ENCODE measurements at regions not wholly inside any gene's neighbourhood (a gene's known extent, or its start where the extent isn't known, plus 50 kb on each side); places are given as distances from the start of the nearest gene placed in this dataset.

DNA sequence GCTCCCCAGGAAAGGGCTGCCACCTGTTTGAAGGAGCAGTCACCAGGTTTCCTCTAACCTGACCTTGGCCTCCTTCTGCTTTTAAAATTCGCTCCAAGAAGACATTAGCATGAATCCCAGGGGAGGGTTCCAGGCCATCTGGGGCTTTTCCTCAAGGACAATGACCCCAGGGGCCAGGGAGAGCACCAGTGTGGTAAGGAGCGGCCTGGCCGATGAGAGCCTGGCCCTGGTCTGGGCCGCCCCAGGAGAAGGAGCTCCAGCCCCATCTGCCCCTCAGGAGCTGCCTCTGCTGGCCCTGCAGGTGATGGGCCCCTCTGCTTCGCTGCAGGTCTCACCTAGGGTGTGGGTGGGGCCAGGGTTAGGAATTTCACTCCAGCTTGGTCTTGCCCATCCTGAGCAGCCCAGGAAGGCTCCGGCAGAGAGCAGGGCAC is 209.2 kb upstream of the TNRC6C start:
- H3K27me3 Mint-ChIP-seq = peaks cover 2% of the 10 kb centered on the region
- peaks cover 4% of the 10 kb centered on the region for H3K9me3 Mint-ChIP-seq
- H3K4me3 Mint-ChIP-seq = no peak overlapping the region
- no peak overlapping the region for H3K27ac Mint-ChIP-seq
- ATAC-seq (ENCODE audit: low read depth) (no peak), DNase-seq (no peak)
- H3K4me1 Mint-ChIP-seq = no peaks in the 10 kb centered on the region
- H3K36me3 Mint-ChIP-seq = no peaks in the 10 kb centered on the region
- POLR2A ChIA-PET = no interaction called here

DNA sequence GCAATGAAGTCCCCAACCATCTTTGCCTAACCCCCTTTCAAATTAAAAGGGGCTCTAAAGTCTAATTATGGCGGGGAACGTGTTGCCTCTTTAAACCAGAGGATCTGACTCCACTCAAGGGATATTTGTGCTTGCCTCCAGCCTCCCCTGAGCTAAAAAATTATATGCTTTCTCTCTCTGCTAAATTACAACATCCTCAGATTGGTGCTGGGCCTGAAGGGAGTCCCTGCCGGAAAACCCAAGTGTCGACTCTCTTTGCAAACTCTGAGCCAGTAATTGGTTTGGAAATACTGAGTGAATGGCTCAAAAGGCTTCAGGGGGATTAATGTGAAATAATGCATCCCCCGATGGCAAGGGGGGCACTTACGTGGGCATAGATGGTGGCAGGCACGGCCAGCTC is 208.5 kb upstream of the TNRC6C start:
- POLR2A ChIA-PET = no interaction called here
- Mint-ChIP-seq H3K9me3 (peaks cover 2% of the 10 kb centered on the region), H3K36me3 (no peaks in the 10 kb centered on the region), H3K4me1 (no peaks in the 10 kb centered on the region), H3K4me3 (no peak overlapping the region), H3K27me3 (peaks cover 2% of the 10 kb centered on the region), H3K27ac (no peak overlapping the region)
- no peak for ATAC-seq (ENCODE audit: low read depth)
- DNase-seq = no peak

DNA sequence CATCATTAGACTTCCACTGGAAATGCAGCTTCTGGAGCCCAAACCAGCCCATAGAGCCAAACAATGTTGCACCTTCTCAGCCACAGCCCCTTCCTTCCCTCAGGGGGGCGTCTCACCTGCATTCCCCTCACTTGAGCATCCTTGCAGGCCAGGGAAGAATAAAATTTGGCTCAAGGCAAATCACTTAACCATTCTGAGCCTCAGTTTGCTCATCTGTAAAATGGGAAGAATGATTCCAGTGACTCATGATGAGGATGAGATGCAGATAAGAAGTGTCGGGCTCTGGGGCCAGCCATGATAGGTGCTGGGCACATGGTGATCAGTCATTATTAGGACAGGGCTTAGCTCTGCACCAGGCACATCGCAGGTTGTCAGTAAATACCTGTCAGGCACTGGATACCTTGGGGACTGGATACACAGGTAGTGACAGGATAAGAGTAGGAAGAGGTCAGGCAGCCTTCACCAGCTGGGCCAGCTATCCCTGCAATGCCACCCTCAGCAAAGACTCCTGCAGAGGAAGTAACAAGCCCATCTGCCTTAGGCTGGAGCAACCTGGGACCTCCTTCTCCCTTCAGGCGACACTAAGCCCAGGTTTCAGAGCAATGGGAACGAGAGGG is 208.0 kb upstream of the TNRC6C start:
- Mint-ChIP-seq H3K27ac (no peak overlapping the region), H3K4me1 (no peaks in the 10 kb centered on the region), H3K36me3 (no peaks in the 10 kb centered on the region), H3K27me3 (peaks cover 2% of the 10 kb centered on the region), H3K9me3 (no peaks in the 10 kb centered on the region), H3K4me3 (no peak overlapping the region)
- ATAC-seq (ENCODE audit: low read depth) = no peak
- no peak for DNase-seq
- POLR2A ChIA-PET = no interaction called here

DNA sequence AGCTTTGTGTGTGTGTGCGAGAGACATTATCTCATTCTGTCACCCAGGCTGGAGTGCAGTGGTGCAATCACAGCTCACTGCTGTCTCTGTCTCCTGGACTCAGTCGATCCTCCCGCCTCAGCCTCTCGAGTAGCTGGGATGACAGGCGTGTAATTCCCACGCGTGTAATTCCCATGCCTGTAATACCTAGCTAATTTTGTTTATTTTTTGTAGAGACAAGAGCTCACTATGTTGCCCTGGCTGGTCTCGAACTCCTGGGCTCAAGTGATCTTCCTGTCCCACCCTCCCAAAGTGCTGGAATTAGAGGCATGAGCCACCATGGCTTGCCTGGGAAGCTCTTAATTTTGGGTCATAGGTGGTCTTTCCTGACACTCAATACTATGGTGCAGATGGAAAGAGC is 205.3 kb upstream of the TNRC6C start:
- no peak overlapping the region for H3K27ac Mint-ChIP-seq
- ATAC-seq (ENCODE audit: low read depth) (no peak), DNase-seq (no peak)
- no peak overlapping the region for H3K4me3 Mint-ChIP-seq
- H3K36me3 Mint-ChIP-seq = no peaks in the 10 kb centered on the region
- no peaks in the 10 kb centered on the region for H3K9me3 Mint-ChIP-seq
- H3K4me1 Mint-ChIP-seq = no peaks in the 10 kb centered on the region
- POLR2A ChIA-PET = no interaction called here
- H3K27me3 Mint-ChIP-seq = peaks cover 2% of the 10 kb centered on the region

DNA sequence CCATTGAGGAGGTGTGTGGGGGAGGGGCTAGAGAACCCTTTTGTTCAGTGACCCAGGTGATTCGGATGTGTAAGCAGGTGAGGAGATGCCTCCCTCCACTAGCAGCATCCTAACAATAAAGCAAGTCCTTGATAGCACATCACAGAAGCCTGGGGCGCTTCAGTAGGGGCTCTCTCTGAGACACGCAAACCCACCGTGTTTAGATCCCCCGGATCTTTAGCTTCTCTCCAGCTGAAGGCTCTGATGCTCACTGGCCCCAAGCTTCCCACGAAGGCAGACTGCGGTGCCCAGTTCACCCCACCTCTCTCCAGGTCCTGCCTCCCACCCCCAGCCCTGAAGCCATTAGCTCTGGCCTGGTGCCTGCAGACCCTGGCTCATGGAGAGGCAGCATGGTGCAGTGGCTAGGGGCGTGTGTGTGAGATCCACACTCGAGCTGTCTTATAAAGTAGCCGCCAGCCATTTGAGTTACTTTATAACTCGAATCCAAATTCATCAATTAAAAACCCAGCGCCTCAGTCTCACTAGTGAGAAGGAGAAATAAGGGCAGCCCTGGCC is 204.7 kb upstream of the TNRC6C start:
- Mint-ChIP-seq H3K4me1 (no peaks in the 10 kb centered on the region), H3K27ac (no peak overlapping the region), H3K4me3 (no peak overlapping the region), H3K9me3 (no peaks in the 10 kb centered on the region), H3K36me3 (no peaks in the 10 kb centered on the region), H3K27me3 (peaks cover 2% of the 10 kb centered on the region)
- DNase-seq = no peak
- POLR2A ChIA-PET = interaction anchor here (0.5 kb wide), 1 partner anchor 123 kb away, joined by 3 read pairs; no protein-coding TSS in a partner anchor
- no peak for ATAC-seq (ENCODE audit: low read depth)

DNA sequence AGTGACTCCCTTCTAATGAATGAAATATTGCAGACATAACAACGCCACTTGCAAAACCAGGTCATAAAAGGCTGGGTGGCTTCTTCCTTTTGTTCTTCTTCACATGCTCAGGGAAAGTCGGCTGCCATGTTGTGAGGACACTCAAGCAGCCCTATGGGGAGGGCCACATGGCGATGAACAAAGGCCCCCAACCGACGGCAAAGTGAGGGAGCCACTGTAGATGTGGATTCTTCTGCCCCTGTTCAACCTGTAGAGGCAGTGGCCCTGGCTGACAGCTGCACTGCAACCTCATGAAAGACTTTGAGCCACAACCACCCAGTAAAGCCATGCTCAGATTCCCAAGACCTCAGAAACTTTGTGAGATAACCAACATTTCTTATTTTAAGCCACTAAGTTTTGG is 203.5 kb upstream of the TNRC6C start:
- Mint-ChIP-seq H3K9me3 (no peaks in the 10 kb centered on the region), H3K4me3 (no peak overlapping the region), H3K27ac (no peak overlapping the region), H3K4me1 (no peaks in the 10 kb centered on the region), H3K36me3 (no peaks in the 10 kb centered on the region), H3K27me3 (no peaks in the 10 kb centered on the region)
- POLR2A ChIA-PET = no interaction called here
- ATAC-seq (ENCODE audit: low read depth) = no peak
- DNase-seq = no peak

DNA sequence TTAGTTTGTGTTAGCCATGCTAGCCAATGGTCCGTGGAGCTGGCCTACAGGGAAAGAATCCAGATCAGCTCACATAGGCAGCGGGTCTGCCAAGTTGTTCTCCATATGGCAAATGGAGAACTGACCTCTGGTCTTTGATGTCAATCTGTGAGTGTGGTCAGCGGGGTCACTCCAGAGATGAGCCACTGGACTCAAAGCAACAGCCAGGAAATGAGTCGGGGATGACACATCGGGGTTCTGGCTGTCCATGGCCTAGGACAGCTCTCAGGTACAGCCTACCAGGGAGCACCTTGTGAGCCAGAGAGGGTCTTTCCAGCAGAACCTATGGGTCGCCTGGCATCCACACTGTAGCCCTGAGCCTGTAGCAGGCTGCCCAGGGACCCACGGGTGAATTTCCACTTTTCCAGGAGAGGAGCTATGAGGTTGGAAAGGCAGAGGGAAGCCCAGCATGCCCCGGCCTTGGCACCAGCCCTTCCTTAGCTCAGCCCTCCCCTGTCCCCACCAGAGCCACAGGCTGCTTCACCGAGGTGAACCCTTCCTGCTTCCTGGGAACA is 203.0 kb upstream of the TNRC6C start:
- Mint-ChIP-seq H3K4me3 (no peak overlapping the region), H3K27me3 (no peaks in the 10 kb centered on the region), H3K27ac (no peak overlapping the region), H3K36me3 (no peaks in the 10 kb centered on the region), H3K4me1 (no peaks in the 10 kb centered on the region), H3K9me3 (no peaks in the 10 kb centered on the region)
- ATAC-seq (ENCODE audit: low read depth) (no peak), DNase-seq (no peak)
- POLR2A ChIA-PET = no interaction called here

DNA sequence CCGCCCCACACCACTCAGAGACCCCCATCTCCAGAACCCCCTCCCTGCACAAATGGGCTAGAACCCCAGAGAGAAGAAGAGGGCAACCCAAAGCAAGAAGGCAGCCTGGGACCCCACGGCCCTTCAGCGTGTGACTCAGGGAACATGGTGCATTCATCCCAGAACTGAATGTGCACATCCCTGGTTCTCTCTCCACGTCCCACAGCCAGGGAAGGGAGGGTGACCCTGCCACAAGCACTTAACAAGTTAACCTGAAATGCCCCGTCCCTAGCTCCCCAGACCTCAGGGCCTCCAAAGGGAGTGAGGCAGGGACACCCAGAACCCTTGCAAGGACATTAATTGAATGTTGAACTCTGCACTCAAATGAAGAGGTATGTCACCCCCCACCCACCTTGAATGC is 202.5 kb upstream of the TNRC6C start:
- Mint-ChIP-seq H3K9me3 (no peaks in the 10 kb centered on the region), H3K27me3 (no peaks in the 10 kb centered on the region), H3K4me1 (no peaks in the 10 kb centered on the region), H3K4me3 (no peak overlapping the region), H3K36me3 (no peaks in the 10 kb centered on the region), H3K27ac (no peak overlapping the region)
- ATAC-seq (ENCODE audit: low read depth) (no peak), DNase-seq (no peak)
- POLR2A ChIA-PET = no interaction called here

DNA sequence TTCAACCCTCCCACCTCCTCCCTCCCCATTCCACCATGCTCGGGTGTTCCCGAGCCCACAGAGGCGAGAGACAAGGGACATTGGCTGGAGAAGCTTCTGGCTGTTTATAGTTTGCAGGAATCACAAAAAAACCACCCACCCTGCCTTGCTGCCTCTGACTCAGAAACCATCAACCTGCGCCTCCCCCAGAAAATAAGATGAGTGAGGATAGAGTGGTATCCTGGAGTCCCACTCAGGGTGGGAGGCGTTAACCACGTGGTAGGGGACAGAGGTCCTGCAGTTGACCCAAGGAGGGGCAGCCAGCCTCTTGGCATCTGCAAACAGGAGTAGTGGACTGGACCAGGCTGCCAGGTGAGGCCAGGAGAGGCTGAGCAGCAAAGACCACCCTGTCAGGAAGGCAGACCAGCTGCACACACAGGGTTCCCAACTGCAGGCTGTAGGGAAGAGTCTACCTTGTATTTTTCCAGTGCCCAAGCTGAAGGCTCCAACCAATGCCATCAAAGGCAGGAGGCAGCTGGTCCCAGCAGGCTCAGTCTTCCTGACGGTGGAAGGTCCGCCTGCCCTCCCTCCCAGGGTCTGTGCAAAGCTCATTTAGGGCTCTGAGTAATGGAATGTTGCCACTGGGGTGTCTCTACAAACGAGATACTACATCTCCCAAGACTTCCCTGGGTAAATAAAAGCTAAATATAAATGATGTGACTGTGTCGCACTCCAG is 201.5 kb upstream of the TNRC6C start:
- no peak overlapping the region for H3K4me3 Mint-ChIP-seq
- no peaks in the 10 kb centered on the region for H3K4me1 Mint-ChIP-seq
- H3K27ac Mint-ChIP-seq = no peak overlapping the region
- no peak for DNase-seq
- POLR2A ChIA-PET = no interaction called here
- H3K27me3 Mint-ChIP-seq = no peaks in the 10 kb centered on the region
- no peak for ATAC-seq (ENCODE audit: low read depth)
- no peaks in the 10 kb centered on the region for H3K36me3 Mint-ChIP-seq
- H3K9me3 Mint-ChIP-seq = no peaks in the 10 kb centered on the region

DNA sequence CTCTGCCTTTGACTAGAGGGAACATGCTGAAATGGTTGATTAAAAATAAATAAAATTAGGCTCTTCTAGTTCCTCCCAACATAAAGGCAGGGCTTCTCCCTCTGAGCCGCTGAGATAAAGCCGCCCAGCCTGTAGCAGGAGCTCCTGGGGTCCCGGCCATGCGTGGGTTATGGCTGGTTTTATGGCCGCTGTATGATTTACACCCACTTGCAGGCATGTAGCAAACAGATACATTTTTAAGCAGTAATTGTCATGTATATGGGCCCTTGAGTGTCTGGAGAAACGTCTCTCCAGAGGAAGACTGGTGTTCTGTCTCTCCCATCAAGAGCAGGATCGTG is 201.0 kb upstream of the TNRC6C start:
- Mint-ChIP-seq H3K27me3 (no peaks in the 10 kb centered on the region), H3K4me3 (no peak overlapping the region), H3K9me3 (no peaks in the 10 kb centered on the region), H3K36me3 (no peaks in the 10 kb centered on the region), H3K4me1 (no peaks in the 10 kb centered on the region), H3K27ac (no peak overlapping the region)
- no peak for DNase-seq
- POLR2A ChIA-PET = no interaction called here
- ATAC-seq (ENCODE audit: low read depth) = no peak

DNA sequence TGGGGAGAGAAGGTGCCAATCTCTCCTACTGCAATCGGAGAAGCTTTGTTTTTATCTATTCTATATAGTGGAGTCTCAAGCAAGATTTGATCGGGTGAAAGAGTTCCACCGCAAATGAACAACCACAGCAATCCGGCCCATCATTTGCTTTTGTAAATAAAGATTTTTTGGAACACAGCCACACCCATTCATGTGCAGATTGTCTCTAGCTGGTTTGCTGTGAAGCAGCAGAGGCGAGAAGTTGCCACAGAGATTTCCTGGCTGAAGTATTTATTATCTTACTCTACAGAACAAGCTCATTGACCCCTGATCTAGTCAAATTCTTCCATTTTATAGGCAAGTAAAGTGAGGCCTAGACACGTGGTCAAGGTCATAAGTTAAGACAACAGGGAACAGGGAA is 195.5 kb upstream of the TNRC6C start:
- no peak overlapping the region for H3K27ac Mint-ChIP-seq

DNA sequence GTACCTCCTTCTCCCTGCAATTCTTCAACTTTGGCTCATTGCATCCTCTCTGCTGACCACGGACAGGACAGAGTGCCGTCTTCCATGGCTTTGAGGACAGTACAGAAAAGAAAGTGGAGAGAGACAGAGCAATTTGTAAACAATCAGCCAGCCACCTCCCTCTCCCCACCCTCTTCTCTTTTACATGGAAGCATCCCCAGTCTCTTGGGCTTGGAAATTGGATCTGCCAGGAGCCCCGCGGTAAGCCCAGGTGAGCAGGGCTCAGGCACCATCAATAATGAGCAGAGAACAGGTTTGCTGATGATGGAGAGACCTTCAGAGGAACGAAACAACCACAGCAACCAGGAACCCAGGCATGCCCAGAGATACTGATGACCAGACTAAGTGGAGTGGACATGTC is 194.9 kb upstream of the TNRC6C start:
- Mint-ChIP-seq H3K4me3 (no peak overlapping the region), H3K27me3 (peaks cover 7% of the 10 kb centered on the region), H3K9me3 (no peaks in the 10 kb centered on the region), H3K4me1 (no peaks in the 10 kb centered on the region), H3K36me3 (no peaks in the 10 kb centered on the region), H3K27ac (no peak overlapping the region)
- DNase-seq = no peak
- POLR2A ChIA-PET = no interaction called here
- no peak for ATAC-seq (ENCODE audit: low read depth)

More for the DNA sequence above, 195.5 kb upstream of the TNRC6C start:
- no peaks in the 10 kb centered on the region for H3K4me1 Mint-ChIP-seq
- no peaks in the 10 kb centered on the region for H3K36me3 Mint-ChIP-seq
- DNase-seq (no peak), ATAC-seq (ENCODE audit: low read depth) (no peak)
- peaks cover 5% of the 10 kb centered on the region for H3K27me3 Mint-ChIP-seq
- no peaks in the 10 kb centered on the region for H3K9me3 Mint-ChIP-seq
- H3K4me3 Mint-ChIP-seq = no peak overlapping the region
- POLR2A ChIA-PET = interaction anchor here (0.6 kb wide), 1 partner anchor 11 kb away, joined by 3 read pairs; no protein-coding TSS in a partner anchor

DNA sequence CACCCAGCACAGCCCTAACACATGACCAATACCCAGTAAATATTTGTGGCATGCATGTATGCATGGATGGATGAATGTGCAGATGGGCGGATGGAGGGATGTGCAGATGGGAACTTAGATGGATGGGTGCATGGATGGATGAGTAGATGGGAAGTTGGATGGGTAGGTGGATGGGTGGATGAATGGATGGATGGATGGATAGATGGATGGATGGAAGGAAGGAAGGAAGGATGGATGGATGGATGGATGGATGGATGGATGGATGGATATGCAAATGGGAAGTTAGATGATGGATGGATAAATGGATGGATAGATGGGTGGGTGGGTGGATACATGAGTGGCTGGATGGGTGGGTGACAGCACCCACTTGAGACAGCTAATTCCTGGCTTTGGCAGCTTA is 193.2 kb upstream of the TNRC6C start:
- Mint-ChIP-seq H3K27ac (no peak overlapping the region), H3K36me3 (no peaks in the 10 kb centered on the region), H3K9me3 (no peaks in the 10 kb centered on the region), H3K27me3 (peaks cover 8% of the 10 kb centered on the region), H3K4me1 (no peaks in the 10 kb centered on the region), H3K4me3 (no peak overlapping the region)
- DNase-seq (no peak), ATAC-seq (ENCODE audit: low read depth) (no peak)
- POLR2A ChIA-PET = no interaction called here

DNA sequence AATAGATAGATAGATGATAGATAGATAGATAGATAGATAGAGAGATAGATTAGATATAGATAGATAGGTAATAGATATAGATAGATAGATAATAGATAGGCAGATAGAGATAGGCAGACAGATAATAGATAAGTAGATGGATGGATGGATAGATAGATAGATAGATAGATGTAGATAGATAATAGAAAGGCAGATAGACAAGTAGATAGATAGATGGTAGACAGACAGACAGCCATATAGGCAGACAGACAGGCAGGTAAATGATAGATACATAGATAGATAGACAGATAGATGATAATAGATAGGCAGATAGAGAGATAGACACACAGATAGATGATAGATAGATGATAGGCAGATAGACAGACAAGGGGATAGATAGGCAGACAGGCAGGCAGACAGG is 191.4 kb upstream of the TNRC6C start:
- ATAC-seq (ENCODE audit: low read depth) = no peak
- Mint-ChIP-seq H3K36me3 (no peaks in the 10 kb centered on the region), H3K4me1 (peaks cover under 1% of the 10 kb centered on the region), H3K9me3 (no peaks in the 10 kb centered on the region), H3K4me3 (no peak overlapping the region), H3K27ac (no peak overlapping the region), H3K27me3 (peaks cover 8% of the 10 kb centered on the region)
- POLR2A ChIA-PET = no interaction called here
- no peak for DNase-seq

All from activated naive CD8-positive, alpha-beta T cell treated with anti-CD3 and anti-CD28 coated beads, Interleukin-2, amount 10 ng/mL, durations not matched to agents 7 days and 5 days (primary cell).